Smooth muscle cell (in vitro differentiated cells): ENCODE measurements at regions not wholly inside any gene's neighbourhood (a gene's known extent, or its start where the extent isn't known, plus 50 kb on each side); places are given as distances from the start of the nearest gene placed in this dataset.

Experiments
- DNase-seq: peaks from one replicate; lab custom pipeline; 2025; ENCODE audit not compliant: unreplicated experiment; lab: John Stamatoyannopoulos, UW
- H2AFZ ChIP-seq: fragments of 200-600 bp; sonication (generic); 2 replicates; pipeline ENCODE4 v1.6.0; 2016; ENCODE audit warnings: antibody characterized with exemption, low read depth, mild to moderate bottlenecking
- H3F3A ChIP-seq: fragments of 200-600 bp; sonication (generic); 2 replicates; pipeline ENCODE4 v1.6.0; 2017; ENCODE audit warnings: antibody characterized with exemption, low read depth
- H3K27ac ChIP-seq: fragments of 200-600 bp; sonication (generic); 2 replicates; pipeline ENCODE4 v1.5.1; 2016; ENCODE audit warnings: low read depth, mild to moderate bottlenecking
- H3K27me3 ChIP-seq: fragments of 200-600 bp; sonication (generic); 2 replicates; pipeline ENCODE4 v1.6.1; 2016; ENCODE audit warnings: low read depth, mild to moderate bottlenecking
- H3K36me3 ChIP-seq: fragments of 200-600 bp; sonication (generic); 2 replicates; pipeline ENCODE4 v1.5.1; 2016; ENCODE audit warnings: low read depth
- H3K4me1 ChIP-seq: fragments of 200-600 bp; sonication (generic); 2 replicates; pipeline ENCODE4 v1.5.1; 2016; ENCODE audit warnings: low read depth
- H3K4me2 ChIP-seq: fragments of 200-600 bp; sonication (generic); 2 replicates; pipeline ENCODE4 v1.6.0; 2016; ENCODE audit warnings: mild to moderate bottlenecking
- H3K4me3 ChIP-seq: fragments of 200-600 bp; sonication (generic); 2 replicates; pipeline ENCODE4 v1.5.1; 2016; ENCODE audit warnings: mild to moderate bottlenecking
- H3K79me2 ChIP-seq: fragments of 200-600 bp; sonication (generic); 2 replicates; pipeline ENCODE4 v1.6.0; 2016; ENCODE audit warnings: low read depth, mild to moderate bottlenecking
- H3K9ac ChIP-seq: fragments of 200-600 bp; sonication (generic); 2 replicates; pipeline ENCODE4 v1.6.0; 2016; ENCODE audit warnings: low read depth
- H3K9me3 ChIP-seq: fragments of 200-600 bp; sonication (generic); replicated peaks from 2 replicates; pipeline ENCODE4 v1.5.1; 2016; ENCODE audit warnings: low read depth
- H4K20me1 ChIP-seq: fragments of 200-600 bp; sonication (generic); 2 replicates; pipeline ENCODE4 v1.6.0; 2016; ENCODE audit warnings: low read depth
- CTCF ChIP-seq: fragments of 200-600 bp; sonication (generic); IDR thresholded peaks from 2 replicates; pipeline ENCODE4 v1.5.1; 2017; ENCODE audit warnings: borderline replicate concordance, mild to moderate bottlenecking, antibody characterized with exemption; ENCODE audit not compliant: insufficient read depth, poor library complexity, severe bottlenecking
- WGBS: methylation state at CpG from one replicate; pipeline ENCODE4 v1.1.7; 2016; ENCODE audit warnings: low lambda C conversion rate; 5-methylcytosine and 5-hydroxymethylcytosine counted together

GRCh38 chr22:46085828-46086576 is 64.3 kb upstream of the PPARA start:
- H4K20me1 ChIP-seq = peaks cover 3% of the 10 kb centered on the region
- TF ChIP-seq CTCF = no peak
- no peaks in the 10 kb centered on the region for H3K4me1 ChIP-seq
- no peak overlapping the region for H3K4me3 ChIP-seq
- H3K4me2 ChIP-seq = no peak overlapping the region
- no peak overlapping the region for H2AFZ ChIP-seq
- no peaks in the 10 kb centered on the region for H3K9me3 ChIP-seq
- no peaks in the 10 kb centered on the region for H3K27me3 ChIP-seq
- H3K79me2 ChIP-seq = no peaks in the 10 kb centered on the region
- 91% methylated on average over 37 of the region's 37 CpGs for WGBS
- DNase-seq = no peak
- no peaks in the 10 kb centered on the region for H3K36me3 ChIP-seq
- no peaks in the 10 kb centered on the region for H3F3A ChIP-seq
- no peak overlapping the region for H3K27ac ChIP-seq
- no peak overlapping the region for H3K9ac ChIP-seq

- Histone ChIP-seq H3K4me3 (no peak overlapping the region), H4K20me1 (peaks cover 3% of the 10 kb centered on the region), H3K27me3 (no peaks in the 10 kb centered on the region), H3K4me2 (no peak overlapping the region), H3K4me1 (no peaks in the 10 kb centered on the region), H3K9me3 (no peaks in the 10 kb centered on the region), H3F3A (no peaks in the 10 kb centered on the region), H3K9ac (no peak overlapping the region), H2AFZ (no peak overlapping the region), H3K36me3 (no peaks in the 10 kb centered on the region), H3K27ac (no peak overlapping the region), H3K79me2 (no peaks in the 10 kb centered on the region)
- WGBS = 95% methylated on average over 17 of the region's 18 CpGs
- DNase-seq = no peak
- no peak for TF ChIP-seq CTCF
These were observed 63.6 kb upstream of the PPARA start for GRCh38 chr22:46086577-46087335.

GRCh38 chr22:46087336-46087690 is 63.0 kb upstream of the PPARA start:
- no peak for DNase-seq
- H3K4me1 ChIP-seq = no peaks in the 10 kb centered on the region
- H3K4me3 ChIP-seq = no peak overlapping the region
- H3K36me3 ChIP-seq = no peaks in the 10 kb centered on the region
- no peaks in the 10 kb centered on the region for H3F3A ChIP-seq
- no peaks in the 10 kb centered on the region for H3K27me3 ChIP-seq
- TF ChIP-seq CTCF = no peak
- H3K4me2 ChIP-seq = no peak overlapping the region
- 85% methylated on average over 14 of the region's 14 CpGs for WGBS
- no peaks in the 10 kb centered on the region for H3K79me2 ChIP-seq
- H3K9ac ChIP-seq = no peak overlapping the region
- H2AFZ ChIP-seq = no peak overlapping the region
- H3K9me3 ChIP-seq = no peaks in the 10 kb centered on the region
- no peak overlapping the region for H3K27ac ChIP-seq
- peaks cover 3% of the 10 kb centered on the region for H4K20me1 ChIP-seq
